A172 (cell line): ENCODE measurements at regions not wholly inside any gene's neighbourhood (a gene's known extent, or its start where the extent isn't known, plus 50 kb on each side); places are given as distances from the start of the nearest gene placed in this dataset.

Experiments used
- DNase-seq: peaks from one replicate; pipeline ENCODE4 v3.0.0-alpha.2; 2015; ENCODE audit warnings: low spot score

DNA sequence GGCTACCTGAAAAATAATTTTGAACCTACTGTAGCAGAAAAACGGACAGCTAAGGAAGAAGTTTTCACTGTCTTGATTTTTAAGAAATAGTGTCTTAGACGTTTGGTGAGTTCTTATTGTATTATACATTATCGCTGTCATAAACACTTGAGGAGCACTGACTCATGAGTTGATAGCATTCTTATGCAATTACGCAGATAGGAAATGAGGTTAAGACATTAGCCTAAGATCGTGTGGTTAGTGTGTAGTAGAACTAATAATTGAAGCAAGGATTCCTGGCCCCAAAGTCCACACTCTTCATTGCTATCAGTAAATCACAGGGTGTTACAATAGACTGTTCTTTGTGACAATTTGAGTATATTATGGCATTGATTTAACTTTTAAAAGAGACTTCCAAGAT is 238.1 kb downstream of the ARAP2 start:
- DNase-seq = peak; percentile 84

DNA sequence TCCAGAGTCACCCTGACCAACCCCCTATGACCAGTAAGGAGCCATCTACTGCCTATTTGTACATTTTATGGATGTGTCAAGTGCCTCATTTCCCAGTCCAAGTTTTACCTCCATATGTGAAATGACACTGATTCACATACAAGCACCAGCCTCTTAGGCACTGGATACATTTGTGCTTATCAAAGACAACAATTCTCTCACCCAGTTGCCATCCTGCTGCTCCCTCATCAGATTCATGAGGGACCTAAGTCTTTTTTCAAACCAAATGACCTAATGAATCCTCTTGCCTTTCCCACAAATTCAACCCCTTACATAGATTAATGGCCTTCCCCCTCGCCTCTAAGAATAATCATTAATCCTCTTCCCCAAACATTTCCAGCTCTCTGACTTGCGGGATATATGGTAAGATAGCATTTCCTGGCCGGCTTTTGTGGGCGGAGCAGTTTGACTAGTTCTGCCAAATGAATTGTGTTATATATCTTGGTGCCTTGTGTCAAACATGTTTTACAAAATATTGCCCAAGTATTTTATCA is 233.9 kb downstream of the ARAP2 start:
- DNase-seq = no peak

DNA sequence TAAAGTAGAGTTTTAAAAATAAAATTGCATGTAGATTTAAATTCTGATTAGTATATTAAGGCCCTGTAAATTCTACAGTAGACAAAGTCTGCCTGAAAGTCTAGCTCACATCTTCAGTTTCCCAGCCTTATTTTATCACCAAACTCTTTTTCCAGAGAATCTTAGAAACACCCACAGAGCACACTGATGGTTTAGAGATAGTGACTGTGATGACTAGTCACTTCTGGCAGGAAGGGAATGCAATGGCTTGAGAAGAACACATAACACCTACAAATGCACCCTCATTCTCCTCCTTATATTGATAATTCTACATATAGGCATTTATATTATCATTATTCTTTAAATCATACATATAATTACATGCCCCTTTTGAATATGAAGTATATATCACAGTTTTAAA is 232.9 kb downstream of the ARAP2 start:
- DNase-seq = peak; percentile 37

DNA sequence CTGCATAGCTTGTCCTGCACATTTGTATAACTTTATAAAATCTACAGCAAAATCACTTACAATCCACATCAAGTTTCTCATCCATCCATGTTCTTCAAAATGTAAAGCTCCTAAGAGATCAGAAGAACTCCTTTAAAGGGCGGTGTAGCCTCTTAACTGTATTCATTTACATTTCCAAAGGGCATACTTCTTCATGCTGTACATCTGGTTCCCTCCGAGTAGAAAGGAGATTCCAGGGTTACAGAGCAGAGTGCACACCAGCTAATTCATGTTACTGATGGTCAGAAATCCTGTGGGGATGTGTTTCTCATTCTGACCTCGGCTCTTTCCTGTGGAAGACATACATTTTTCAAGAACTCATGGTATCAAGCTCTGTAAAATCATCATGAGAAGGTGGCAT is 231.8 kb downstream of the ARAP2 start:
- DNase-seq = no peak

DNA sequence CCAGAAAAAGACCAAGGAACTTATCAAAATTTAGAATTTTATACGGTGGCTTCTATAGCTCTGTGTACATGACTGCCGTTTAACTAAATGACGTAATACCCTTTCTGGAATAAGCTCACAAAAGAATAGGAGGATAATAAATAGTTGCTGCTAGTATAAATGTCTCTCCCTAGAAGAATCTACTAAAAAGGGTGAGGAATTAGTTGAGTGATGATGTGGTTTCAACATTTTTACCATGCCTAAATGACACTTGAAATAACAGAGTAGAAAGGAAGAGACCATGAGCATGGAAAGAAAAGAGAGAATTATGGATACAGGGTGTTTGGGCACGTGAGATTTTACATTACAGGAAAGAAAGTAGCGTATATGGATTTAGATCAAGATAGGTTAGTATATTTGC is 231.1 kb downstream of the ARAP2 start:
- DNase-seq = no peak
